Osteoblast (primary cell): ENCODE measurements at regions not wholly inside any gene's neighbourhood (a gene's known extent, or its start where the extent isn't known, plus 50 kb on each side); places are given as distances from the start of the nearest gene placed in this dataset.

Experiments used
- DNase-seq: peaks from one replicate; pipeline ENCODE4 v3.0.0; 2011; ENCODE audit warnings: low spot score, mixed read lengths; ENCODE audit not compliant: insufficient read length; ENCODE audit errors: missing footprints
- H2AFZ ChIP-seq: 2 replicates; pipeline ENCODE4 v1.6.0; 2011; ENCODE audit warnings: mild to moderate bottlenecking, low read length
- H3K27ac ChIP-seq: 2 replicates; pipeline ENCODE4 v1.5.1; 2011; ENCODE audit warnings: mild to moderate bottlenecking, low read depth, low read length, moderate library complexity
- H3K27me3 ChIP-seq: 2 replicates; pipeline ENCODE4 v1.6.0; 2012; ENCODE audit warnings: mild to moderate bottlenecking, control low read depth, inconsistent platforms, low read length, moderate library complexity; ENCODE audit not compliant: insufficient read depth
- H3K36me3 ChIP-seq: 2 replicates; pipeline ENCODE4 v1.5.1; 2011; ENCODE audit warnings: mild to moderate bottlenecking, low read length, control low read depth, moderate library complexity; ENCODE audit not compliant: insufficient read depth
- H3K4me1 ChIP-seq: 2 replicates; pipeline ENCODE4 v1.5.1; 2011; ENCODE audit warnings: mild to moderate bottlenecking, low read length, control low read depth, moderate library complexity; ENCODE audit not compliant: insufficient read depth
- H3K4me2 ChIP-seq: 2 replicates; pipeline ENCODE4 v1.6.0; 2011; ENCODE audit warnings: mild to moderate bottlenecking, low read length; ENCODE audit not compliant: insufficient read depth
- H3K4me3 ChIP-seq: fragments of 200-600 bp; sonication (generic); 3 replicates; pipeline ENCODE4 v1.5.1; 2012; ENCODE audit warnings: mild to moderate bottlenecking, low read length, inconsistent platforms; ENCODE audit not compliant: insufficient read depth
- H3K79me2 ChIP-seq: 2 replicates; pipeline ENCODE4 v1.6.0; 2012; ENCODE audit warnings: mild to moderate bottlenecking, low read length, control low read depth, inconsistent platforms; ENCODE audit not compliant: insufficient read depth
- H3K9me3 ChIP-seq: 2 replicates; pipeline ENCODE4 v1.5.1; 2011; ENCODE audit warnings: low read depth, low read length, control low read depth
- H4K20me1 ChIP-seq: 2 replicates; pipeline ENCODE4 v1.6.0; 2012; ENCODE audit warnings: mild to moderate bottlenecking, low read length, control low read depth; ENCODE audit not compliant: insufficient read depth
- TF ChIP-seq, protein P1 (sequence below): IDR thresholded peaks from 2 replicates; pipeline ENCODE4 v1.5.1; 2011; ENCODE audit warnings: mild to moderate bottlenecking, low read depth, low read length, moderate library complexity; ENCODE audit errors: extremely low read depth

- H3K9me3 ChIP-seq = no peaks in the 10 kb centered on the region
- peak overlapping the region; percentile 5 for H3K4me2 ChIP-seq
- TF ChIP-seq, protein P1, sequence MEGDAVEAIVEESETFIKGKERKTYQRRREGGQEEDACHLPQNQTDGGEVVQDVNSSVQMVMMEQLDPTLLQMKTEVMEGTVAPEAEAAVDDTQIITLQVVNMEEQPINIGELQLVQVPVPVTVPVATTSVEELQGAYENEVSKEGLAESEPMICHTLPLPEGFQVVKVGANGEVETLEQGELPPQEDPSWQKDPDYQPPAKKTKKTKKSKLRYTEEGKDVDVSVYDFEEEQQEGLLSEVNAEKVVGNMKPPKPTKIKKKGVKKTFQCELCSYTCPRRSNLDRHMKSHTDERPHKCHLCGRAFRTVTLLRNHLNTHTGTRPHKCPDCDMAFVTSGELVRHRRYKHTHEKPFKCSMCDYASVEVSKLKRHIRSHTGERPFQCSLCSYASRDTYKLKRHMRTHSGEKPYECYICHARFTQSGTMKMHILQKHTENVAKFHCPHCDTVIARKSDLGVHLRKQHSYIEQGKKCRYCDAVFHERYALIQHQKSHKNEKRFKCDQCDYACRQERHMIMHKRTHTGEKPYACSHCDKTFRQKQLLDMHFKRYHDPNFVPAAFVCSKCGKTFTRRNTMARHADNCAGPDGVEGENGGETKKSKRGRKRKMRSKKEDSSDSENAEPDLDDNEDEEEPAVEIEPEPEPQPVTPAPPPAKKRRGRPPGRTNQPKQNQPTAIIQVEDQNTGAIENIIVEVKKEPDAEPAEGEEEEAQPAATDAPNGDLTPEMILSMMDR = no peak
- H2AFZ ChIP-seq = no peak overlapping the region
- H3K79me2 ChIP-seq = no peaks in the 10 kb centered on the region
- H4K20me1 ChIP-seq = no peaks in the 10 kb centered on the region
- DNase-seq = no peak
- H3K27ac ChIP-seq = peak overlapping the region; percentile 12
- no peaks in the 10 kb centered on the region for H3K27me3 ChIP-seq
- no peak overlapping the region for H3K4me3 ChIP-seq
- H3K36me3 ChIP-seq = no peaks in the 10 kb centered on the region
- H3K4me1 ChIP-seq = peaks cover 17% of the 10 kb centered on the region
These were observed 178.1 kb downstream of the PTEN start for GRCh38 chr10:88041243-88042159.

DNA sequence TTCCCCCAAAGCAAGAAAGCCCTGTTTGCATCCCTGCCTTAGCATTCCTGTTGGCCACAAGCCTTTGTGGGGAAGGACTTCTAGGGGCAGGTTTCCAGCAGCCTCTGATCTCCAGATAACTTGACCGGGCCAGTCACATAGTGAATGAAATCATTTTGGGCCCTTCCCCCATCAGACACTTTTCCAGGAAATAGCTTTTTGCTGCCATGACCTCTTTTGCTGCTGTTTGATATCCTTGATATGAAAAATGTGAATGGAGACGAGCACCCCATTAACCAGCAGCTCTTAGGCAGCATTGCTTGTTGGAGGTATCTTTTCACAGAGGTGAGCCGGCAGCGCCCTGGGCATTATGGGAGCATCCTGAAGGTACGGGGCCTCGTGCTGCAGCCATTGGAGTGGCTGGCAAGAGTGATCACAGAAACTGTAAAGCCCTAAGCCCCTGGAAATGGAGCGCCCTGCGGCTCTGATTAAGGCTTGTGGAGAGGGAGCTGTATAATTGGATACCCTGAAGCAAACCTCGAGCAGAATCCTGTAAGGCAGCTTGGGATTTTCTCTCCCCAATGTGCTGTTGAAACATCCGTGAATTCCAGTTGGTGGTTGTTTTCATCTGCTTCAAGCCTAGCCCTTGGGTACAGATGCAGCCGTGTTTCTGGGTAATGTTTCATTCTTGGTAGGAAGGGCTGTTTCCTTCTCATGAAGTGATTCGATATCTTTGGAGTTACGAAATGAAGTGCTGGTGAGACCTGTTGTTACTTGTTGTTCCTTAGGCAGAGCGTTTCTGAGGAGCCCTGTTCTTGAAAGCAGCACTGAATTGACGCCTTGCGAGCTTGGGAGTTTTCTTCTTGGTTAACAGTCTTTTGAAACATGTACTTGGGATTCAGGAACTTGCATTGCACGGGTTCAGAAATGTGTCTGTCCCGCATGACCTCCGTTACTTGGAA lies 179.0 kb downstream of the PTEN start:
- no peak overlapping the region for H3K4me3 ChIP-seq
- H3K27ac ChIP-seq = peak overlapping the region; percentile 46
- no peaks in the 10 kb centered on the region for H3K27me3 ChIP-seq
- no peaks in the 10 kb centered on the region for H3K9me3 ChIP-seq
- H3K4me1 ChIP-seq = peaks cover 17% of the 10 kb centered on the region
- H3K79me2 ChIP-seq = no peaks in the 10 kb centered on the region
- TF ChIP-seq, protein P1 = no peak
- H3K4me2 ChIP-seq = peak overlapping the region; percentile 46
- H4K20me1 ChIP-seq = no peaks in the 10 kb centered on the region
- no peak for DNase-seq
- H2AFZ ChIP-seq = peak overlapping the region; percentile 69
- no peaks in the 10 kb centered on the region for H3K36me3 ChIP-seq

- H3K4me1 ChIP-seq = peaks cover 12% of the 10 kb centered on the region
- no peaks in the 10 kb centered on the region for H4K20me1 ChIP-seq
- H2AFZ ChIP-seq = no peak overlapping the region
- no peaks in the 10 kb centered on the region for H3K9me3 ChIP-seq
- no peak for DNase-seq
- no peak overlapping the region for H3K4me3 ChIP-seq
- H3K27me3 ChIP-seq = no peaks in the 10 kb centered on the region
- H3K4me2 ChIP-seq = no peak overlapping the region
- no peaks in the 10 kb centered on the region for H3K79me2 ChIP-seq
- no peak overlapping the region for H3K27ac ChIP-seq
- no peaks in the 10 kb centered on the region for H3K36me3 ChIP-seq
- TF ChIP-seq, protein P1 = no peak
These were observed 181.7 kb downstream of the PTEN start for GRCh38 chr10:88045096-88045495.
